Renal cortex interstitium (tissue), 11 donors: ENCODE measurements at regions not wholly inside any gene's neighbourhood (a gene's known extent, or its start where the extent isn't known, plus 50 kb on each side); places are given as distances from the start of the nearest gene placed in this dataset.
"Not testable (repeated sequence)": the region's sequence is repeated elsewhere in the genome, so short reads cannot be mapped to it uniquely, and the experiment has no call there.

Experiments used
- DNase-seq, 11 donors: peaks; one replicate each; pipeline ENCODE4 v3.0.0-alpha.2; 2013; ENCODE audit warnings: low read depth in 9 of 11, low spot score in 4 of 11; ENCODE audit errors: extremely low read depth in 1 of 11

DNA sequence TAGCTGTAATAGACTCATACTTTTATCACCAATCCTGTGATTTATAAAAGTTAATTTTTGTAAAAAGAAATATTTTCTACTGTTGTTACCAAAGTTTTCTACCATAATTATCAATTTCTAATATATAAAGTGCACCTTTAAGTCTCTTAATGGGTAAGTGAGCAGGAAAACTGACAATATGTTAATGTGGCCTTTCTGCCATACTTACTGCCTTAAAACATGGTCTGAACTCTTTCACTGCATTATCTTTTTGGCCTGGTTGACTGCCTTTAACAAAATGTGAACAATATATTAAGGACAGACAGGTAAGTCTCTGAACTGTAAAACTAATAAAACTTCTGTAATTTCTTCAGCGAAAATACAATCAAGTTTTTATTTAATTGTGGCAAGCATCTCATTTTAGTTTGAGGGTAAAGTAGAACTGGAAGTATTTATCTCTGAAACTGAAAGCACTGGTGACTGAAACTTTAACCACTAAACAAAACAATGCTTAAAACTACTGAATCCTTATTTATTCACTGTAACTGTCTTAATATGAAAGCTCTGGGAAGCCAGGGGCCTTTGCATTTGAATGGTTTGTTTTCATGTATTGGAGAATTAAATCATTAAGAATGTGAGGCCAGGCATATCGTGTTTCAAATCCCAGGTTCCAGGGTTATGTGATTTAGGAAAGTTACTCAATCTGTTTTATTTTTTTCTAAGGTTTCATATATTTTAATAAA, 948.8 kb upstream of the POT1 start:
- no peak for DNase-seq

DNA sequence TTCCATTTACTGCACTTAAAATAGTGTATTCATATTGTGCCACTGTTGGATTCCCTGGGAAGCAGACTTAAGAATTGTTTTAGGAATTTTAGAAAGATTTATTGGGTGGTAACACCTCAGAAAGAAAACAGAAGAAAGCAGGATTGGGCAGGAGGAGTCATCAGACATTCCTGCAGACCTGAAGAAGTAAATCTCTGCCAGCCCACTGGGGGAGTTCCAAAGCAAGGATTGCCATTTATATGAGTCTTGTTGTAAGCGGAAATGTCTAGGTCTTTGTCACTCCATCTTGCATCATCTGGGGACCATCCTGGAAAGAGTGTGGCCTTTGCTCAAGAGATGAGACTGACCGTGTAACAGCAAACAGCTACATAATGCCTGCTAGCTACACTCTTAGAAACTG, 947.6 kb upstream of the POT1 start:
- no peak for DNase-seq

DNA sequence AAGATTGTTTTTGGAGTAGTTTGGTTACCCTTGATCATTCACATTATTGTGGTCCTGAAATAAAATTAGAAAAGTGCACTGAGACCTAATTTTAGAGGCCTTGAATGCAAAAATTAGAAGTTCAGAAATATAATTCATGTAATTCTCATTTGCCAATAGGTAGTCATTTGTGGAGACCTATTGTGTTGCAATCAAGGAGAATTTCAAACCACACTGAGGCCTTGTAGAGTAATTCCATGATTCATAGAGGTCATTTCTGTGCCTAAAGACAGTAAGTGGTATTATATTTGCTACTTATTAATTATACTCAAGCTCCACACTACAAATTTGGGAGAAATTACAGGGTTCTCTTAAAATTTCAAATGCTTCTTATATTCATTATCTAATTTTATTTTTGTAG, 946.8 kb upstream of the POT1 start:
- DNase-seq: no peak

DNA sequence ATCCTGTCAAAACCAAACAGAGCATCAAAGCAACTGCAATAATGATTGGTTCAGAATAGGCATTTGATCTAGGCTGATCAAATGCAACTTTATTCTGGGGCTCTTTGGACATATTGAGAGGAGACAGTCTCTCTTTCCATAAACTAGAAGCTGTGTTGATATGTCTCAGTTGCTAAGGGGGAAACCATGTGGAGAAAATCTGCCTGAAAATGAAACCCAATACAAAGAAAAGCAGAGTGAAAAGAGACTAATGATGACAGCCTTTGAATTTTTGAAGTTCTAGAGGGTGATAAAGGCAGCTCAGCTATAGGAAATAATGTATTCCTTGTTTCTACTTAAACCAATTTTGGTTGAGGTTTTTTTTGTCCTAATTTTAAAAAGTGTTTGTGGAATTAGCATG, 941.8 kb upstream of the POT1 start:
- DNase-seq: no peak

DNA sequence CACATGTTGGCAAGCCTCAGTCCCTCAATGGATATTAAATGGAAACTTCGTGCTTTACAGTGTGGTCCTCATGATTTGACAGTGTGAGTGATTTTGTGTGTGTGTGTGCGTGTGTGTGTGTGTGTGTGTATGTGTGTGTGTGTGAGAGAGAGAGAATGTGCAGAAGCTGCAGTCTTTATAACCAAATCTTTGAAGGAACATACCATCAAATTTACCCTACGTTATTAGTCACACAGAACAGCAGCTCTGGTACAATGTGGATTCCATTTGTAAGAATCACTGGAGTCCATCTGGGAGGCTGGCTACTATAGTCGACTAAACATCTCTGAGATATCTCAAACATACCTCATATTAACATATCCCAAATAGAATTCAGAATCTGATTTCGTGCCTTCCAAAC, 928.0 kb upstream of the POT1 start:
- no peak for DNase-seq

DNA sequence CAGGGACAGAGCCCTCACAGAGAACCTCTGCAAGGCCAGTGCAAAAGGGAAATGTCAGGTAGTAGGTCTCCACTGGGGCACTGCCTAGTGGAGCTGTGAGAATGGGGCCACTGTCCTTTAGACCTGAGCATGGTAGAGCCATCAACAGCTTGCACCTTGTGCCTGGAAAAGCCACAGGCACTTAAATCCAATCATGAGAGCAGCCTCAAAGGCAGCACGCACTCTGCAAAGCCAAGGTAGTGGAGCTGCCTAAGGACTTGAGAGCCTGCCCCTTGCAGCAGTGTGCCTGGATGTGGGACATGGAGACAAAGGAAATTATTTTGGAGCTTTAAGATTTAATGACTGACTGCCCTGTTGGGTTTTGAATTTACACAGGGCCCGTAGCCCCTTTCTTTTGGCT, 918.5 kb upstream of the POT1 start:
- DNase-seq: no peak

DNA sequence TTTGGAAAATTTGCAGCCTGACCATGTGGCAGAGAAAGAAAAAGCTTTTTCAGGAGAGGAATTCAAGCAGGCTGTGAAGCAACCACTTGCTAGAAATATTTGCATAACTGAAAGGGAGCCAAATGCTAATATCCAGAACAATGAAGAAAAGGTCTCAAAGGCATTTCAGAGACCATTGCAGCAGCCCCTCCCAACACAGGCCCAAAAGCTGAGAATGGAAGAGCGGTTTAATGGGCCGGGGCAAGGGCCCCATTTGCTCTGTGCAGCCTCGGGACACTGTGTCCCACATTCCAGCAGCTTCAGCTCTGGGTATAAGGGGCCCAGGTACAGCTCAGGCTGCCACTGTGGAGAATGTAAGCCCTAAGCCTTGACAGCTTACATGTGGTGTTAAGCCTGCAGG, 918.1 kb upstream of the POT1 start:
- DNase-seq: no peak

DNA sequence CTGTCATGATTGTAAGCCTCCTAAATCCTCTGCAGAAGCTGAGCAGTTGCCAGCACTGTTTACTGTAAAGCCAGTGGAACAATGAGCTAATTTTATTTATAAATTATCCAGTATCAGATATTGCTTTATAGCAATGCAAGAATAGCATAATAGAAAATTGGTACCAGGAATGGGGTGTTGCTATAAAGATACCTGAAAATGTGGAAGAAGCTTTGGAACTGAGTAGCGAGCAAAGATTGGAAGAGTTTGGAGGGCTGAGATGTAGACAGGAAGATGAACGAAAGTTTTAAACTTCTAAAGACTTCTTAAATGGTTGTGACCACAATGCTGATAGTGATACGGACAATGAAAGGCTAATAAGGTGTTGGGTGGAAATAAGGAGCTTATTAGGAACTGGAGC, 917.4 kb upstream of the POT1 start:
- no peak for DNase-seq

DNA sequence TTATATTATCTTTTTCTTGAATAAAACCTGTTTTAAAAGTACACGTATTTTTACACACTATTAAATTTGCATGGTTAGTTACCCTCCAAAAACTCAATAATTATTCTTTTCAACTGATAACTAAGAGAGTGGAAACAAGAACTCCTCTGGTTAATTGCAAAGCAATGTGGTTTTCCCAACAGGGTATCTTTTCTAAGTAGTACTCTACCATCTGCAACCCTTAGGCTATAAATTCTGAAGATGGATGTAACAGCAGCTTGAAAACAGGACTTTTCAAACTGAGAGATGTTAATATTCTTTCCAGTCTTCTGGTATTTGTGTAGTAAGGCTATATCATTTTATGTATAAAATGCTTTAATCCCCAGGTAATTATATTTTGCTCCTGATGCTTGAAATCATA, 916.1 kb upstream of the POT1 start:
- DNase-seq: no peak

DNA sequence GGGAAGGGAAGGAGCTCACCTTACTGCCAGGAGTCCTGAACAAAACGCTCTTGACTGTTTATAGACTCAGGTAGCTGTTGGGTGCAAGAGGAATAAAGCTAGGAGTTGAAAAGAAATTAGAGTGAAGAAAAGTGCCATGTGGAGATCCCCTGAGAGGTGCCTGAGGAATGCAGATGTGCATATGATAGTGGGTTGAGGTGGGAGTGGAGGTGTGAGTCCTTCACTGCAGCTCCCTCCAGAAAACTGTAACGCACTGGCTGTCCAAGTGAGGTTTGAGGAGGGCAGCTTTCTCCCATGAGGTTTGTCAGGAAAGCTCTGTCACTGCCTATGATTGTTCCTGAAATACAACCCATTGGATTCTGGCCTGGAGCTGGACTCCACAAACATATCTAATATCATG, 904.8 kb upstream of the POT1 start:
- no peak for DNase-seq

DNA sequence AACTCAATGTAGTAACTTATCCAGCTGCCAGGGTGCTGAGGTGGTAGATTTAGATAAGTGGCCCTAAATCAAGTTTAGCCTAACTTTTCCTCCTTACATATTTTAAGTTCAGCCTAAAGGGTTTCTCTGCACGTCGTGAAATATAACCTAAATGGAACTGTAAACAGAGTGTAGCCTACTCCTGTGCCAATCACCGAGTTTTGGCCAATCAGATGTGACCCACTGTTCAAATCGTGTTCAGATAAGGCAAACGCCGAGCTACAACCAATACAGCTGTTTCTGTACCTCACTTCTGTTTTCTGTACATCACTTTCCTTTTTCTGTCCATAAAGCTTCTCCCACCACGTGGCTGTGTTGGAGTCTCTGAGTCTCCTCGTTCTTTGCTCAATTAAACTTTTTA, 904.2 kb upstream of the POT1 start:
- DNase-seq: no peak

DNA sequence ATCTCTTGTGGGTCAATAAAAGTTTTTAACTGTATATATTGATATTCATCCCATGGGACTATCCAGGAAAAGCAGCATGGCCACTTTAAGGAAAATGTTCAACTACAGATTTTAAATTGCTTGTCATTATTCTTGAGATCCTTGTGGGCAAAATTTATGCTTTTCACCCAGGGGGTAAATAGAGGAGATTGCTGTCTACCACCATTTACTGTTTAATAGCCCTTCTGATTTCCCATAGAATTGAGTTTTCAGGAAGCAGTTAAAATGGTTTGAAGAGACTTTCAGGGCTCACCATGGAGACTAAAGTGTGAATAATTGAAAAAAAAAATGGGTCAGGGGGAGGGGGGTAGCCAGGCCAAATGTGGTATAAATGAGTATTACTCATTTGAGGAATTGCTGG, 901.1 kb upstream of the POT1 start:
- DNase-seq: no peak

DNA sequence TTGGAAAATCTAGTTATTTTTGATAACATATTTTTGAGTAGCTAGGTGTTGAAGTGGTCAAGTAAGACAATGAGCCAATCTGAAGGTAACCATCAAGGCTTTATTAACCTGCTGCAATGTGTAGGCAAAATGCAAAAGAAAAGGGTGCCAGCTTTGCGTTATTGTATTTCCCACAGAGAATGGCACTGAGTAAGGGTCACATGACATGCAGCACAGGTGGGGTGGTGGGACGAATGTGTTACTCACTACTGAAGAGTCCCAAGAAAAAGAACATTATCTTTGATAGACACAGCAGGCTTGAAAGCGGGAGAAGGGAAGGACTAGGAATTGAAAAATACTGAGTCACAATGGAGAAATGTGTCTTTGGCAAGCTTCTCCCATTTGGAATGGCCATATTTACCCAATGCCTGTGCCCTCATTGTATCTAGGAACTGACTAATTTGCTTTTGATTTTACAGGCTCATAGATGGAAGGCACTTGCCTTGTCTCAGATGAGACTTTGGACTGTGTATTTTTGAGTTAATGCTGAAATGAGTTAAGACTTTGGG, 898.6 kb upstream of the POT1 start:
- DNase-seq: no peak

DNA sequence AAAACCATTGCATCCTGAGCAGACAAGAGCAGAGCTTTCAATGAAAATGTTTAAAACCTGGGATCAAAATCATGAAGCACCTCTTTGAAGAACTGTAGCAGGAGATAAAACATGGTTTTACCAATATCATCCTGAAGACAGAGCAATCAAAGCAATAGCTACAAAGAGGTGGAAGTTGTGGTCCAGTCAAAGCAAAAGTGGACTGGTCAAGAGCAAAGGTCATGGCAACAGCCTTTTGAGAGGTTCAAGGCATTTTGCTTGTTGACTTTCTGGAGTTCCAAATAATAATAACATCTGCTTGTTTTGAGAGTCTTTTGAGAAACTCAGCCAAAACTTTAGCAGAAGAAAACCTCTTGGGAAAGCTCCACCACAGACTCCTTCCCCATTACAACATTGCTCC, 893.9 kb upstream of the POT1 start:
- DNase-seq: no peak

DNA sequence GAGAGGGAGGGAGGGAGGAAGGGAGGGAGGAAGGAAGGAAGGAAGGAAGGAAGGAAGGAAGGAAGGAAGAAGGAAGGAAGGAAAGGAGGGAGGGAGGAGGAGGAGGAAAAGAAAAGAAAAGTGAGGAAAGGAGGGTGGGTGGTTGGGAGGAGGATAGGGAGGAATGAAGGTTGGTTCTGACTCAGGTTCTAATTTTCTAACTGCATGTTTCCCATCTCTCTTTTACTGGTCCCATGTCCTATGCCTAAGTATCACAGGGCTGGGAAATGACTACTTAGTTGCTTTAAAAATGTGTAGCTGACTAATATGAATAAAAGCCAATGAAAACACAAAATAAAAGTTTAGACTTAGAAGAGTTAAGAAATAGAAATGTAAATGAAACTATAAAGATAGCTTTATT, 890.9 kb upstream of the POT1 start:
- DNase-seq: no peak

DNA sequence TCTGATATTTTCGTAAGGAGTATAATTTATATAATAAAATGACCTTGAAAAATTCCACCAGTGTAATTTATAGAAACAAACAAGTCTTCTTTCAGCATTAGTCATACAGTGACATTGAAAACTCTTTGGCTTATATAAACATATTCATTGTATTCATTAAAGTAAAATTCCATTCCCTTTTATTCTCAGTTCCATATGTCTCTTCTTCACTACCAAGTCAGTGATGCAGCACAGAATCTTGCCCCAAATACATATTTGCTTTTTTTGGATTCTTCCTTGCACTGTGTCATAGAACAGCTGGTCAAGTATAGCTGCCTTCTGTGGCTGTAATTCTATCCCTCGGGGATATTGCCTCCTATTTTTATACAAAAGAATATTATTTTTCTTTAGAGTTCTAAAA, 884.5 kb upstream of the POT1 start:
- no peak for DNase-seq

DNA sequence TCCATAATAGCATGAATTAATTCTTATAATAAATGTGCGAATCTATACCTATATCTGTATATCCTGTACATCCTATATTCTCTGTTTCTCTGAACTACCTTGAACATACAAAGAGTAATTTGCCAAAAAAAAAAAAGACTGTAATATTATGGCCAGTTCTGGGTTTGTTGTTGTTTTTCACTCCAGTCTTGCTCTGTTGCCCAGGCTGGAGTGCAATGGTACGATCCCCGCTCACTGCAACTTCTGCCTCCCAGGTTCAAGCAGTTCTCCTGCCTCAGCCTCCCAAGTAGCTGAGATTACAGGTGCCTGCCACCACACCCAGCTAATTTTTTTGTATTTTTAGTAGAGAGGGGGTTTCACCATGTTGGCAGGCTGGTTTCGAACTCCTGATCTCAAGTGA, 876.9 kb upstream of the POT1 start:
- not testable (repeated sequence) for DNase-seq

DNA sequence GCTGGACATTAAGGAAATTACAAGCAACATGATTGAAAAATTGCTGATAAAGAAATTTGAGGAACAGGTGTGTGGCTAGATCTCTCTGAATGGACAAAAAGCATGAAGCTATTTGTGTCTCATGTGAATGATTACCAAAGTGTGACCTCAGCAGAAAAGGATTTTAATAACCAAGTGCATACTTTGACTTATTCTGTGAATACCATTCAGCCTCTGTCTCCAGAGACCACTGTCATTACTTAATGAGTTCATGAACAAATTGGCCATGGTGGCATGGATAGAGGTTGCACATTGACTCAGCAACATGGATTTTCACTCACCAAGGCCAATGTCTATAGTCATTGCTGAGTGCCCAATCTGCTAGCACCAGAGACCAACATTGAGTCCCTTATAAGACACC, 874.6 kb upstream of the POT1 start:
- no peak for DNase-seq

DNA sequence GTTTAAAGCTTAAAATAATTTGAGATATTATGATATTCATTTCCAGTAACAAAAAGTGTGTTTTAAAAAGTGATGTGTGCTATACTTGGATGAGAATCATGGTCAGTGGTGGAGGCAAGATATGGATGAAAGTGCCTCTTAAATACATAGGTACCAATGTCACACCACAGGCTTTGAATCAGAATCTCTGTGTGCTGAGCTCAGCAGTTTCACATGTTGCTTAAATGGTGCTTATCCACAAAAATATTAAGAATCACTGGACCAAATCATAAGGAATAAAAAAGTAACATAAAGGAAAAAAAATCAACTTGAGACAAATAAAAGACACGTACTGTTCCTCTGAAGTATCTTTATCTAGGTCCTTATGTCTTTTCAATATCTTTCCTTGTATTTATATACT, 850.5 kb upstream of the POT1 start:
- no peak for DNase-seq

DNA sequence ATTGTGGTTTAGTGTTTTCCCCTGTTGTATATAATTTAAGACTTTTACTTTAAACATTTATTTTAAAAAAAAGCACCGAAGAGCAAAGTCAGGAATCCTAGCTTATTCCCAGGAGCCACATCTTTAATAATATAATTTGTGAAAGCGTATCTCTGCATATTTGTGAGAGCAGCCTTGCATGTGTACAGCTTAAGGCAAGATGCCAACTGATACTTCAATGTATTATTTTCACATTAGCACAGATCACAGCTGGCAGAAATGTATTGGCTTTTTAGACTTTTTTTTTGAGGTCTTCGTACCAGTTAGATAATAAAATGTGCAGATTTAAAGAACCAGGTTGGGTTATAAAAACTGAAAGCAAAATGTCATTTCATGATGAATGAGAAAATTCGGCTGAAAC, 845.7 kb upstream of the POT1 start:
- no peak for DNase-seq

DNA sequence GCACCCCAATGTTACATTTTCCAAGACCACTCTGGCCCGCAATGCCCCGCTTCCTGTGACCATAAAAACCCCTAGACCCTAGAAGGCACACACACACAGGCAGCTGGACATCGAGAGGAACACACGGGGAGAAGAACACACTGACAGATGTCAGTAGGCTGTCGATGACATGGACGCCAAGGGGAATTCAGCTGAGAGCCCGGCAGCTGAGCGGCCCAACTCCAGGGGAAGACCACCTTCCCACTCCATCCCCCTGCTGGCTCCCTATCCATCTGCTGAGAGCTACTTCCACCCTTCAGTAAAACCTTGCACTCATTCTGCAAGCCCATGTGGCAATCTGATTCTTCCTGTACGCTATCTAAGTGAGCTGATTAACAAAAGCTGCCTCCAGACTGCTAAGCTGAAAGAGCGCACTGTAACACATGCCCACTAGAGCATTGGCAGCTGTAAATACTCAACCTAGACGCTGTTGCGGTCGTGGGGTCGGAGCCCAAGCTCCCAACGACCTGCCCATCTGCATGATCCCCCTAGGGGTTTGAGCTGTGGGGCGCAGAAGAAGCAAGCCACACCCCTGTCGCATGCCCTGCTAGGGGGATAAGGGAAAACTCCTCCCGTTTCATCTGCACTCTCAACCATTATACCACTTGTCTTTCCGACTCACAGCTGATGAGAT, 843.6 kb upstream of the POT1 start:
- DNase-seq: no peak
